ENCODE measurements at regions not wholly inside any gene's neighbourhood (a gene's known extent, or its start where the extent isn't known, plus 50 kb on each side); places are given as distances from the start of the nearest gene placed in this dataset.

DNA sequence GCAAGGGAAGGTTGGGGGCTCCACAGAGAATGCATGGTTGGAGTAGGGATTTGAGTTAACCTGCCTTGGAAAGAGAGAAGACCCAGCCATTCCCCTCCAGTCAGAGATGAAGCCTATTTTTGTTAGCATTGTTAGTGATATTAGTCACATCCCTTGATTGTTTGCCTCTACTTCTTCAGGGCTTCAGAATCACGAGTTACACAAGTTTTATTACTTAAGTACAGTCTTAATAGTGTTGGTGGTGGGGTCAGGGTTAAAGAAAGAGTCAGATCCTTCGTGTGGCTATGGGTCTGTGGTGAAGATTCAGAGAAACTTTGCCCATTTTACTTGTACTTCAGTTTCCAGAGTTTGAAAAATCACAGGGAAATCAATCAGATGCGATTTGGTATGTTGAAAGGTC lies 363.1 kb downstream of the LRIG3 start:
- intact Hi-C loops (cut with DNase I): no loop called here
- ATAC-seq (no peak), DNase-seq (no peak)
- no peaks in the 10 kb centered on the region for H3K4me1 ChIP-seq
- H3K27me3 ChIP-seq: no peaks in the 10 kb centered on the region
- H3K9me3 ChIP-seq: no peaks in the 10 kb centered on the region
- WGBS, 4 donors: 38 to 54% (median 44%) methylated on average over 3 of the region's 3 CpGs
- no peak overlapping the region for H3K4me3 ChIP-seq
- no peak overlapping the region for H3K27ac ChIP-seq
- TF ChIP-seq POLR2A (IDR thresholded peaks at IDR 0.05): no peak
- no peaks in the 10 kb centered on the region for H3K36me3 ChIP-seq

DNA sequence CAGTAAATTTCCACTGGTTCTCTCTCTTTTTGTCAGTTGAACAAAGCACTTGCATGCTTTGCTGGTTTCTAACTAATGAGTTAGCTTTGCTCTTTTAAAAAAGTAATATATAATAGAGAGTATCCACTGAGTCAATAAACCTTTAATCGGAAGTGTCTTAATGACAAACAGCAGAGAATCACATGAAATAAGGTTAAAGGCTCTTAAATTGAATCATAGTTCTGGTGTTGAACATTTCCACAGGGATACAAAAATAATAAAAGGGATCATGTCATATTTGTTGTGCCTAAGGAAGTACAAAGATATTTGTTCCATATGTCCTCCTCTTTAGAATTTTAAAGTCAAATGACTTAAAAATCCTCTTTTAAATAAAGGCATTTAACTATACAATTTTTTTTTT lies 362.6 kb downstream of the LRIG3 start:
- 83 to 95% (median 89%) methylated on average over 1 of the region's 1 CpG for WGBS, 4 donors
- ATAC-seq: no peak
- intact Hi-C loops (cut with DNase I): no loop called here

GRCh38 chr12:58563621-58564020 lies 356.7 kb downstream of the LRIG3 start:
- DNase-seq: no peak
- no peaks in the 10 kb centered on the region for H3K36me3 ChIP-seq
- H3K27ac ChIP-seq: no peak overlapping the region
- H3K27me3 ChIP-seq: no peaks in the 10 kb centered on the region
- TF ChIP-seq POLR2A (IDR thresholded peaks at IDR 0.05): no peak
- TF ChIP-seq, protein P1, sequence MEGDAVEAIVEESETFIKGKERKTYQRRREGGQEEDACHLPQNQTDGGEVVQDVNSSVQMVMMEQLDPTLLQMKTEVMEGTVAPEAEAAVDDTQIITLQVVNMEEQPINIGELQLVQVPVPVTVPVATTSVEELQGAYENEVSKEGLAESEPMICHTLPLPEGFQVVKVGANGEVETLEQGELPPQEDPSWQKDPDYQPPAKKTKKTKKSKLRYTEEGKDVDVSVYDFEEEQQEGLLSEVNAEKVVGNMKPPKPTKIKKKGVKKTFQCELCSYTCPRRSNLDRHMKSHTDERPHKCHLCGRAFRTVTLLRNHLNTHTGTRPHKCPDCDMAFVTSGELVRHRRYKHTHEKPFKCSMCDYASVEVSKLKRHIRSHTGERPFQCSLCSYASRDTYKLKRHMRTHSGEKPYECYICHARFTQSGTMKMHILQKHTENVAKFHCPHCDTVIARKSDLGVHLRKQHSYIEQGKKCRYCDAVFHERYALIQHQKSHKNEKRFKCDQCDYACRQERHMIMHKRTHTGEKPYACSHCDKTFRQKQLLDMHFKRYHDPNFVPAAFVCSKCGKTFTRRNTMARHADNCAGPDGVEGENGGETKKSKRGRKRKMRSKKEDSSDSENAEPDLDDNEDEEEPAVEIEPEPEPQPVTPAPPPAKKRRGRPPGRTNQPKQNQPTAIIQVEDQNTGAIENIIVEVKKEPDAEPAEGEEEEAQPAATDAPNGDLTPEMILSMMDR (IDR thresholded peaks at IDR 0.05): no peak
- H3K9me3 ChIP-seq: no peaks in the 10 kb centered on the region
- ATAC-seq: no peak
- intact Hi-C loops (cut with DNase I): no loop called here
- no peaks in the 10 kb centered on the region for H3K4me1 ChIP-seq
- no peak overlapping the region for H3K4me3 ChIP-seq

More for the DNA sequence above, 362.6 kb downstream of the LRIG3 start:
- Histone ChIP-seq H3K36me3 (no peaks in the 10 kb centered on the region), H3K27ac (no peak overlapping the region), H3K9me3 (no peaks in the 10 kb centered on the region), H3K4me1 (no peaks in the 10 kb centered on the region), H3K27me3 (no peaks in the 10 kb centered on the region), H3K4me3 (no peak overlapping the region)
- no peak for DNase-seq
- no peak for TF ChIP-seq POLR2A (IDR thresholded peaks at IDR 0.05)
- TF ChIP-seq, protein P1 (IDR thresholded peaks at IDR 0.05): no peak

- Histone ChIP-seq H3K4me1 (no peaks in the 10 kb centered on the region), H3K27ac (no peak overlapping the region), H3K4me3 (no peak overlapping the region), H3K27me3 (no peaks in the 10 kb centered on the region), H3K36me3 (no peaks in the 10 kb centered on the region), H3K9me3 (no peaks in the 10 kb centered on the region)
- 61 to 74% (median 64%) methylated on average over 1 of the region's 1 CpG for WGBS, 4 donors
- DNase-seq (no peak), ATAC-seq (no peak)
- intact Hi-C loops (cut with DNase I): no loop called here
- TF ChIP-seq, protein P1 (IDR thresholded peaks at IDR 0.05): no peak
- TF ChIP-seq POLR2A (IDR thresholded peaks at IDR 0.05): no peak
Observed at GRCh38 chr12:58564721-58565120, 355.6 kb downstream of the LRIG3 start.

DNA sequence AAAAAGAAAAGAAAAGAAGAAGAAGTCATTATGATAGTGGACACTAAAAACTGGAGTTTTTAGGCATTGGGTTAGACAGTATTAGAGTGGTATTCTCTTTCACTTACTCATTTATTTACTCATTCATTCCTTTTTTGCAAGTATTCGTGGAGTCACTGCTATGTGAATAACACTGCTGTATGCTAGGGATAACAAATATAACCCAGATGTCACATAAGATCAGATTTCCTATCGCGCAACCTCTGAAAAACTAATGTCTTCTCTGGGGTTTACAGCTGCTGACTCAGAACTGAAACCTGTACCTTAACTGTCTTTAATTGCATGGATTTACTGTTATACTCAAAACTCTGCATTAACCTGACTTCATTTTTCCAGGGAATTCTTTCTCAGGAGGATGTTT lies 353.7 kb downstream of the LRIG3 start:
- ATAC-seq (no peak), DNase-seq (no peak)
- Histone ChIP-seq H3K4me3 (no peak overlapping the region), H3K27me3 (no peaks in the 10 kb centered on the region), H3K36me3 (no peaks in the 10 kb centered on the region), H3K4me1 (no peaks in the 10 kb centered on the region), H3K9me3 (no peaks in the 10 kb centered on the region), H3K27ac (no peak overlapping the region)
- intact Hi-C loops (cut with DNase I): no loop called here
- 82 to 88% (median 86%) methylated on average over 3 of the region's 3 CpGs for WGBS, 4 donors
- no peak for TF ChIP-seq POLR2A (IDR thresholded peaks at IDR 0.05)
- TF ChIP-seq, protein P1 (IDR thresholded peaks at IDR 0.05): no peak
